GM12878 (cell line): ENCODE measurements at regions not wholly inside any gene's neighbourhood (a gene's known extent, or its start where the extent isn't known, plus 50 kb on each side); places are given as distances from the start of the nearest gene placed in this dataset.

Source experiments
- ATAC-seq: fragments of 200-7000 bp; cut with Tn5 transposase; 3 replicates; pipeline ENCODE4 v1.9.1; 2020; ENCODE audit warnings: mild to moderate bottlenecking, moderate library complexity
- BruUV-seq: library from RNA; stranded (reverse); fragments of 400-500 nt; replicated peaks from 2 replicates; lab custom pipeline; 2021; lab: Mats Ljungman, UMichigan
- CTCF ChIA-PET: fragments of 300-600 bp; sonication (Branson Sonifier 250); formaldehyde crosslinking; extraction: SDS; loops from one replicate; lab custom pipeline; 2021; ENCODE audit warnings: inconsistent platforms; lab: Yijun Ruan, JAX
- POLR2A ChIA-PET: fragments of 350-600 bp; formaldehyde crosslinking; extraction: SDS; loops from one replicate; lab custom pipeline; 2021; ENCODE audit warnings: inconsistent platforms; lab: Charles Lee
- RAD21 ChIA-PET: fragments of 300-600 bp; sonication (Branson Sonifier 250); formaldehyde crosslinking; loops from one replicate; lab custom pipeline; 2023; ENCODE audit warnings: antibody characterized with exemption; ENCODE audit not compliant: unreplicated experiment; lab: Charles Lee
- SMC1A ChIA-PET: fragments of 300-600 bp; sonication (Branson Sonifier 250); formaldehyde crosslinking; loops from one replicate; lab custom pipeline; 2023; ENCODE audit not compliant: unreplicated experiment, uncharacterized antibody; lab: Charles Lee
- DNase-seq: peaks from one replicate; pipeline ENCODE4 v3.0.0-alpha.2; 2011; ENCODE audit warnings: low read depth, low spot score
- FAIRE-seq: peaks from 3 replicates; lab custom pipeline; 2011; peaks lifted over from hg19 to GRCh38; lab: Jason Lieb, UNC
- H2AFZ ChIP-seq: 2 replicates; pipeline ENCODE4 v1.6.0; 2011; ENCODE audit warnings: low read depth, low read length, control low read depth; ENCODE audit not compliant: control insufficient read depth
- H3K27ac ChIP-seq: 2 replicates; pipeline ENCODE4 v1.5.1; 2011; ENCODE audit warnings: control low read depth; ENCODE audit not compliant: control insufficient read depth, insufficient read depth
- H3K27me3 ChIP-seq, 2 experiments: replicated peaks in 1 of 2; 2 replicates each; pipeline versions ENCODE4 v1.6.0 to v1.6.1; 2011; ENCODE audit warnings: low read length in 1 of 2; ENCODE audit not compliant: control insufficient read depth in 2 of 2, insufficient read depth in 2 of 2
- H3K36me3 ChIP-seq, 2 experiments: 2 replicates each; pipeline ENCODE4 v1.5.1; 2011; ENCODE audit warnings: low read length in 1 of 2; ENCODE audit not compliant: control insufficient read depth in 2 of 2, insufficient read depth in 2 of 2
- H3K4me1 ChIP-seq: 2 replicates; pipeline ENCODE4 v1.6.1; 2011; ENCODE audit warnings: mild to moderate bottlenecking, low read length, moderate library complexity, mixed read lengths; ENCODE audit not compliant: control insufficient read depth, insufficient read depth
- H3K4me2 ChIP-seq: 2 replicates; pipeline ENCODE4 v1.6.0; 2011; ENCODE audit warnings: control low read depth; ENCODE audit not compliant: control insufficient read depth, insufficient read depth
- H3K4me3 ChIP-seq: fragments of 200-600 bp; sonication (generic); 2 replicates; pipeline ENCODE4 v1.5.1; 2016
- H3K79me2 ChIP-seq: 2 replicates; pipeline ENCODE4 v1.6.0; 2011; ENCODE audit warnings: low read length; ENCODE audit not compliant: control insufficient read depth, insufficient read depth
- H3K9ac ChIP-seq: 2 replicates; pipeline ENCODE4 v1.8.0; 2011; ENCODE audit warnings: low read length, control low read depth, mixed read lengths; ENCODE audit not compliant: control insufficient read depth, insufficient read depth
- H3K9me3 ChIP-seq: replicated peaks from 3 replicates; pipeline ENCODE4 v1.5.1; 2011; ENCODE audit warnings: mild to moderate bottlenecking, low read length; ENCODE audit not compliant: control insufficient read depth, insufficient read depth
- H4K20me1 ChIP-seq: 2 replicates; pipeline ENCODE4 v1.6.0; 2011; ENCODE audit not compliant: control insufficient read depth, insufficient read depth
- ASH2L ChIP-seq: fragments of 300-600, 200-600 bp; sonication (generic); IDR thresholded peaks from 2 replicates; pipeline ENCODE4 v1.6.1; 2017; ENCODE audit warnings: low read depth, mild to moderate bottlenecking, borderline replicate concordance
- BCLAF1 ChIP-seq: fragments of 450-650 bp; IDR thresholded peaks from 2 replicates; pipeline ENCODE4 v1.6.1; 2017; ENCODE audit warnings: antibody characterized with exemption, mild to moderate bottlenecking, moderate library complexity
- CHD1 ChIP-seq: IDR thresholded peaks from 2 replicates; pipeline ENCODE4 v1.6.1; 2012; ENCODE audit warnings: low read depth, low read length, improper control_type of control experiment
- CHD4 ChIP-seq: fragments of 200-600 bp; sonication (generic); IDR thresholded peaks from 2 replicates; pipeline ENCODE4 v1.6.1; 2016; ENCODE audit warnings: mild to moderate bottlenecking
- EGR1 ChIP-seq, 2 experiments: IDR thresholded peaks; 1 replicate in 1 of 2; 2 replicates in 1 of 2; pipeline ENCODE4 v1.6.1; 2011 to 2012; ENCODE audit warnings: low read depth in 2 of 2, low read length in 2 of 2, borderline replicate concordance in 1 of 2, mild to moderate bottlenecking in 1 of 2, moderate library complexity in 1 of 2
- KLF5 ChIP-seq: fragments of 450-650 bp; IDR thresholded peaks from 2 replicates; pipeline ENCODE4 v1.6.1; 2014; ENCODE audit warnings: mild to moderate bottlenecking; ENCODE audit not compliant: partially characterized antibody
- ZBTB11 ChIP-seq: fragments of 450-650 bp; formaldehyde crosslinking; IDR thresholded peaks from 2 replicates; pipeline ENCODE4 v1.5.0; 2022; ENCODE audit warnings: mild to moderate bottlenecking, missing genetic modification characterization
- WGBS: methylation state at CpG from one replicate; pipeline ENCODE4 v1.1.6; 2016; ENCODE audit warnings: low lambda C conversion rate; ENCODE audit not compliant: insufficient replicate concordance, insufficient coverage; ENCODE audit errors: missing lambda C conversion rate; 5-methylcytosine and 5-hydroxymethylcytosine counted together
- in situ Hi-C: fragments of 300-500 bp; cut with MboI; formaldehyde crosslinking; loops from 9 replicates; pipeline ENCODE4 v1.14.3; 2018; ENCODE audit warnings: mixed read lengths
- intact Hi-C: fragments of 100-400 bp; cut with micrococcal nuclease; formaldehyde crosslinking; loops from one replicate; pipeline ENCODE4 v1.14.2; 2022; ENCODE audit not compliant: unreplicated experiment

- in situ Hi-C loops (no loop called here), intact Hi-C loops (no loop called here)
- Histone ChIP-seq H3K36me3 (no peaks in the 10 kb centered on the region), H3K27ac (no peak overlapping the region), H3K79me2 (no peaks in the 10 kb centered on the region), H3K9ac (no peak overlapping the region), H3K27me3 (no peaks in the 10 kb centered on the region), H4K20me1 (no peaks in the 10 kb centered on the region), H3K4me3 (no peak overlapping the region), H3K4me2 (no peak overlapping the region), H3K4me1 (peaks cover 27% of the 10 kb centered on the region), H3K9me3 (no peaks in the 10 kb centered on the region), H2AFZ (no peak overlapping the region)
- 100% methylated on average over 2 of the region's 2 CpGs for WGBS
- RAD21 ChIA-PET: no interaction called here
- DNase-seq (no peak), FAIRE-seq (no peak), ATAC-seq (no peak)
- no TSS peak for BruUV-seq
- TF ChIP-seq EGR1 (IDR thresholded peaks at IDR 0.05; ENCODE audit: borderline replicate concordance in 1 of 2, low read depth in 2 of 2, low read length in 2 of 2) (no peak), ZBTB11 (CRISPR knock-in tag) (no peak), CHD4 (no peak), ASH2L (no peak), CHD1 (no peak), BCLAF1 (no peak), KLF5 (no peak)
- POLR2A ChIA-PET: interaction anchor here (1.5 kb wide), 1 partner anchor 468 kb away, joined by 4 read pairs; no protein-coding TSS in a partner anchor
- SMC1A ChIA-PET: interaction anchor here (1.1 to 1.4 kb wide), 3 partner anchors 89 to 169 kb away, joined by 3 read pairs; no protein-coding TSS in a partner anchor
- CTCF ChIA-PET: no interaction called here
Observed at GRCh38 chr1:58964428-58964827, 180.6 kb upstream of the JUN start.
